Keratinocyte (primary cell): ENCODE measurements at regions not wholly inside any gene's neighbourhood (a gene's known extent, or its start where the extent isn't known, plus 50 kb on each side); places are given as distances from the start of the nearest gene placed in this dataset.

ENCODE experiments used
- DNase-seq: peaks from one replicate; pipeline ENCODE4 v3.0.0-alpha.2; 2011; ENCODE audit warnings: low read depth, missing footprints, low spot score
- FAIRE-seq: peaks from 2 replicates; lab custom pipeline; 2011; peaks lifted over from hg19 to GRCh38; lab: Jason Lieb, UNC
- H2AFZ ChIP-seq: 2 replicates; pipeline ENCODE4 v1.6.0; 2012; ENCODE audit warnings: low read length, control low read depth, inconsistent platforms; ENCODE audit not compliant: control insufficient read depth
- H3K27ac ChIP-seq: 2 replicates; pipeline ENCODE4 v1.5.1; 2011; ENCODE audit warnings: low read length; ENCODE audit not compliant: control insufficient read depth, insufficient read depth
- H3K27me3 ChIP-seq: 3 replicates; pipeline ENCODE4 v1.6.0; 2011; ENCODE audit warnings: low read length; ENCODE audit not compliant: control insufficient read depth, insufficient read depth; ENCODE audit errors: extremely low read depth
- H3K36me3 ChIP-seq, 2 experiments: 2 replicates in 1 of 2; 3 replicates in 1 of 2; pipeline ENCODE4 v1.5.1; 2011; ENCODE audit warnings: low read length in 2 of 2, mild to moderate bottlenecking in 1 of 2; ENCODE audit not compliant: control insufficient read depth in 2 of 2, insufficient read depth in 2 of 2; ENCODE audit errors: extremely low read depth in 1 of 2
- H3K4me1 ChIP-seq: 3 replicates; pipeline ENCODE4 v1.5.1; 2011; ENCODE audit warnings: low read length; ENCODE audit not compliant: control insufficient read depth, insufficient read depth; ENCODE audit errors: extremely low read depth
- H3K4me2 ChIP-seq: 3 replicates; pipeline ENCODE4 v1.6.0; 2011; ENCODE audit warnings: low read depth, low read length; ENCODE audit not compliant: control insufficient read depth, insufficient read depth; ENCODE audit errors: extremely low read depth
- H3K4me3 ChIP-seq, 3 experiments: fragments of 200-600 bp in 1 of 3; sonication (generic) in 1 of 3; 2 replicates in 2 of 3; 3 replicates in 1 of 3; pipeline ENCODE4 v1.5.1; 2011 to 2016; ENCODE audit warnings: low read length in 3 of 3, mild to moderate bottlenecking in 3 of 3, control low read depth in 2 of 3, inconsistent platforms in 1 of 3, low read depth in 1 of 3, mixed read lengths in 1 of 3, mixed run types in 1 of 3, moderate library complexity in 1 of 3; ENCODE audit not compliant: control insufficient read depth in 2 of 3, insufficient read depth in 2 of 3; ENCODE audit errors: extremely low read depth in 1 of 3
- H3K79me2 ChIP-seq: 2 replicates; pipeline ENCODE4 v1.6.0; 2012; ENCODE audit warnings: low read length; ENCODE audit not compliant: control insufficient read depth, insufficient read depth
- H3K9ac ChIP-seq: 3 replicates; pipeline ENCODE4 v1.6.0; 2011; ENCODE audit warnings: low read length; ENCODE audit not compliant: control insufficient read depth, insufficient read depth; ENCODE audit errors: extremely low read depth
- H3K9me1 ChIP-seq: 3 replicates; pipeline ENCODE4 v1.6.0; 2011; ENCODE audit warnings: low read length; ENCODE audit not compliant: control insufficient read depth, insufficient read depth; ENCODE audit errors: extremely low read depth
- H3K9me3 ChIP-seq: 2 replicates; pipeline ENCODE4 v1.5.1; 2012; ENCODE audit warnings: low read depth, low read length; ENCODE audit not compliant: control insufficient read depth
- H4K20me1 ChIP-seq: 3 replicates; pipeline ENCODE4 v1.6.0; 2011; ENCODE audit warnings: low read length; ENCODE audit not compliant: control insufficient read depth, insufficient read depth; ENCODE audit errors: extremely low read depth
- EZH2 ChIP-seq: IDR thresholded peaks from one replicate; pipeline ENCODE4 v1.6.1; 2012; ENCODE audit warnings: inconsistent platforms, mild to moderate bottlenecking, low read length, moderate library complexity
- dilution Hi-C: fragments of 300-500 bp; cut with MboI; formaldehyde crosslinking; loops from one replicate; pipeline ENCODE4 v1.7.0; 2020; ENCODE audit warnings: low sequenced_read_pairs; ENCODE audit not compliant: extremely low pct_ligation_motif_present
- TF ChIP-seq, protein P1 (sequence below), 3 experiments: IDR thresholded peaks in 1 of 3; conservative IDR thresholded peaks in 1 of 3; optimal IDR thresholded peaks in 1 of 3; 2 replicates in 2 of 3; 3 replicates in 1 of 3; pipeline versions ENCODE3 to v1.5.1; 2011; ENCODE audit warnings: low read length in 3 of 3, mild to moderate bottlenecking in 3 of 3, moderate library complexity in 2 of 3, control low read depth in 1 of 3, inconsistent platforms in 1 of 3; ENCODE audit not compliant: insufficient read depth in 2 of 3; ENCODE audit errors: extremely low read depth in 1 of 3

DNA sequence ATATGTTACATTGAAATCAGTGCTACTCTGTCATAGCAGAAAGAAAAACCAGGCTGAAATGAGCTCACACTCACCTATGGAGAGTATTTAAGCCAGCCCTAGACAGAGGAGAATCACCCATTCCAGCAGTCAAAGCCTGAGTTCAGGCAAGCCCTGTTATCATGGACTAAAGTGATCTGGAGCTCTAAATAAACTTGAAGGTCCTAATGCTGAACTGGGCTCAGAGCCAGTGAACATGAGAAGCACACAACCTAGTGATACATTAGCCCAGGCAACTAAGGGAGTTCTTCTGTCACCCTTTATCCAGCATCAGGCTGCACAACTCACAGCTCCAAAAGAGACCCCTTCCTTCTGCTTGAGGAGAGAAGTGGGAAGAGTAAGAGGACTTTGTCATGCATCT lies 425.0 kb downstream of the COL12A1 start:
- Histone ChIP-seq H3K4me3 (no peak overlapping the region), H3K27me3 (no peaks in the 10 kb centered on the region), H3K9ac (no peak overlapping the region), H3K4me2 (no peak overlapping the region), H3K27ac (no peak overlapping the region), H3K4me1 (no peaks in the 10 kb centered on the region), H2AFZ (no peak overlapping the region), H3K9me1 (no peaks in the 10 kb centered on the region), H3K9me3 (no peaks in the 10 kb centered on the region), H4K20me1 (no peaks in the 10 kb centered on the region), H3K36me3 (no peaks in the 10 kb centered on the region), H3K79me2 (no peaks in the 10 kb centered on the region)
- FAIRE-seq = no peak
- DNase-seq = no peak
- dilution Hi-C loops = no loop called here
- TF ChIP-seq, protein P1, sequence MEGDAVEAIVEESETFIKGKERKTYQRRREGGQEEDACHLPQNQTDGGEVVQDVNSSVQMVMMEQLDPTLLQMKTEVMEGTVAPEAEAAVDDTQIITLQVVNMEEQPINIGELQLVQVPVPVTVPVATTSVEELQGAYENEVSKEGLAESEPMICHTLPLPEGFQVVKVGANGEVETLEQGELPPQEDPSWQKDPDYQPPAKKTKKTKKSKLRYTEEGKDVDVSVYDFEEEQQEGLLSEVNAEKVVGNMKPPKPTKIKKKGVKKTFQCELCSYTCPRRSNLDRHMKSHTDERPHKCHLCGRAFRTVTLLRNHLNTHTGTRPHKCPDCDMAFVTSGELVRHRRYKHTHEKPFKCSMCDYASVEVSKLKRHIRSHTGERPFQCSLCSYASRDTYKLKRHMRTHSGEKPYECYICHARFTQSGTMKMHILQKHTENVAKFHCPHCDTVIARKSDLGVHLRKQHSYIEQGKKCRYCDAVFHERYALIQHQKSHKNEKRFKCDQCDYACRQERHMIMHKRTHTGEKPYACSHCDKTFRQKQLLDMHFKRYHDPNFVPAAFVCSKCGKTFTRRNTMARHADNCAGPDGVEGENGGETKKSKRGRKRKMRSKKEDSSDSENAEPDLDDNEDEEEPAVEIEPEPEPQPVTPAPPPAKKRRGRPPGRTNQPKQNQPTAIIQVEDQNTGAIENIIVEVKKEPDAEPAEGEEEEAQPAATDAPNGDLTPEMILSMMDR (optimal IDR thresholded peaks at IDR 0.05 in 1 of 3, IDR thresholded peaks at IDR 0.05 in 1 of 3, conservative IDR thresholded peaks at IDR 0.05 in 1 of 3; ENCODE audit: extremely low read depth in 1 of 3, insufficient read depth in 2 of 3, low read length in 3 of 3) = no peak
- TF ChIP-seq EZH2 = no peak

DNA sequence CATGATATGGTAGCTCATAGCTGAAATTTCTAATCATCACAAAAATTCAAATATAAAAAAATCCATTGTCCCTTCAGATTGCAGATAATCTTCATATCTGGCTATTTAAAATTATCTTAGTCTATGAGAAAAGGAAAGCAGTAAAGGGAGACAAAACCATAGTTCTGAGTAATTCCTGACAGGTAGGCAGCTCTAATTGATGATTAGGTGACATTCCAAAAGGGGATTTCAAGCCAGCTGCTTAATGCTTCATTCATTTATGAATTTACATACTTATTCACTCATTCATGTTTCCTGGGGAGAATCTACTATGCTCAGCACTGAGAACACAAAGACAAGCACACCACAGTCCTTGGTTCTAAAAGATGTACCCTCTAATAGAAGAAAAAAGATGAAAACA lies 437.1 kb downstream of the COL12A1 start:
- H3K79me2 ChIP-seq = no peaks in the 10 kb centered on the region
- no peaks in the 10 kb centered on the region for H3K4me1 ChIP-seq
- no peak overlapping the region for H3K4me2 ChIP-seq
- H3K9ac ChIP-seq = no peak overlapping the region
- H3K9me3 ChIP-seq = no peaks in the 10 kb centered on the region
- H2AFZ ChIP-seq = no peak overlapping the region
- no peak for TF ChIP-seq EZH2
- TF ChIP-seq, protein P1 (optimal IDR thresholded peaks at IDR 0.05 in 1 of 3, IDR thresholded peaks at IDR 0.05 in 1 of 3, conservative IDR thresholded peaks at IDR 0.05 in 1 of 3; ENCODE audit: extremely low read depth in 1 of 3, insufficient read depth in 2 of 3, low read length in 3 of 3) = no peak
- no peak overlapping the region for H3K4me3 ChIP-seq
- H3K27me3 ChIP-seq = no peaks in the 10 kb centered on the region
- no peaks in the 10 kb centered on the region for H3K36me3 ChIP-seq
- no peak for DNase-seq
- H3K9me1 ChIP-seq = no peaks in the 10 kb centered on the region
- no peaks in the 10 kb centered on the region for H4K20me1 ChIP-seq
- no peak overlapping the region for H3K27ac ChIP-seq
- dilution Hi-C loops = no loop called here
- FAIRE-seq = no peak
